ENCODE measurements at regions not wholly inside any gene's neighbourhood (a gene's known extent, or its start where the extent isn't known, plus 50 kb on each side); places are given as distances from the start of the nearest gene placed in this dataset.

GRCh38 chr1:244995602-244996400 is 131.5 kb upstream of the HNRNPU start:
- no peak for DNase-seq (ENCODE audit: low spot score)
- TF ChIP-seq CTCF (IDR thresholded peaks at IDR 0.05; ENCODE audit: extremely low read depth, insufficient read depth, missing control alignments): no peak
- in situ Hi-C loops (cut with MboI; ENCODE audit: low pct_unique_long_range_greater_than_20kb, low sequenced_read_pairs, unreplicated experiment): no loop called here

DNA sequence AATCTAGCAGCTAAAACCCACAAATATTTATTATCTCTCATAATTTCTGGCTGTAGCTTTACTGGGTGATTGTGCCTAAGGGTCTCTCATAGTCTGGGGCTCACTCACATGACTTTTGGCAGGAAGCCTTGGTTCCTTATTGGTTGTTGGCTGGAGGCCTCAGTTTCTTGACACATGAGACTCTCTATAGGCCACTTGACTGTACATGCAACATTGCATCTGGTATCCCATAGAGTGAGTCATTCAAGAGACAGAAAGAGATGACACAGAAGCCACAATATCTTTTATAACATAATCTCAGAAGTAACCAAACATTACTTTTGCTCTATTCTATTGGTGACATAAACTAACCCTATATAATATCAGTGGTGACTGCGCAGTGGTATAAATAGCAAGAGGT is 128.5 kb upstream of the HNRNPU start:
- in situ Hi-C loops (cut with MboI; ENCODE audit: low pct_unique_long_range_greater_than_20kb, low sequenced_read_pairs, unreplicated experiment): no loop called here
- TF ChIP-seq CTCF (IDR thresholded peaks at IDR 0.05; ENCODE audit: extremely low read depth, insufficient read depth, missing control alignments): no peak
- DNase-seq (ENCODE audit: low spot score): no peak

- in situ Hi-C loops (cut with MboI; ENCODE audit: low pct_unique_long_range_greater_than_20kb, low sequenced_read_pairs, unreplicated experiment): no loop called here
- TF ChIP-seq CTCF (IDR thresholded peaks at IDR 0.05; ENCODE audit: extremely low read depth, insufficient read depth, missing control alignments): no peak
- no peak for DNase-seq (ENCODE audit: low spot score)
Measured at GRCh38 chr1:244989813-244990212, 125.5 kb upstream of the HNRNPU start.

DNA sequence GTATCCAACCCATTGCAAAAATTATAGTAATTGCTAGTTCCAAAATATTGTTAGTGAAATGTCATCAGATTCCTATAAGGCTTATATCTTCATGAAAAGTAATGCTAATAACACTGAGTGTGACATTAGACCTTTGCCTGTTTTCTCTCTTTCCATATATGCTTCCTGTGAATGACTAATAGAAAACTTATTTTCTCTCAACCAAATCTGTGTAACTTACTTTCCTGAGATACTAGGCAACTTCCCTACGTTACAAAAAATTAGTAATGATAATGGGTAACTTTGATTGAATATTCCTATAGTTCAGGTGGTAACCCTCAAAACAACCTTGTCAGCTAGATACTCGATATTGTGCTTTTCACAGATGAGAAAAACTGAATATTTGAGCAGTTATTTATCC is 124.2 kb upstream of the HNRNPU start:
- DNase-seq (ENCODE audit: low spot score): no peak
- in situ Hi-C loops (cut with MboI; ENCODE audit: low pct_unique_long_range_greater_than_20kb, low sequenced_read_pairs, unreplicated experiment): no loop called here
- TF ChIP-seq CTCF (IDR thresholded peaks at IDR 0.05; ENCODE audit: extremely low read depth, insufficient read depth, missing control alignments): no peak

DNA sequence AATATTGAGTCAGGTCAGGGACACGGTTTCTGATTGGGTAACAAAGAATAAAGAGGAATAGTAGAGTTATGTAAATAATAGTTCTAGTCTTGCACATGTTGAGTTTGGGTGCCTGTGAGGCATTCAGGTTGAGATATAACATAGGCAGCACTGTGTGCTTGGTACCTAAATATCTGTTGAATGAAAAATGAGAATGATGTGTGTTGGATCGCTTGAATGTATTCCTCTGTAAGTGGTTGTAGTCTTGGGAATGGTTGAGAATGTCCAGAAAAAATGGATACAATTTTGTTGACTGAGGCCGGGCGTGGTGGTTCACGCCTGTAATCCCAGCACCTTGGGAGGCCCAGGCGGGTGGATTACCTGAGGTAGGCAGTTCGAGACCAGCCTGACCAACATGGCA is 116.3 kb upstream of the HNRNPU start:
- DNase-seq (ENCODE audit: low spot score): no peak
- in situ Hi-C loops (cut with MboI; ENCODE audit: low pct_unique_long_range_greater_than_20kb, low sequenced_read_pairs, unreplicated experiment): no loop called here
- no peak for TF ChIP-seq CTCF (IDR thresholded peaks at IDR 0.05; ENCODE audit: extremely low read depth, insufficient read depth, missing control alignments)

GRCh38 chr1:244974550-244974949 is 110.2 kb upstream of the HNRNPU start:
- TF ChIP-seq CTCF (IDR thresholded peaks at IDR 0.05; ENCODE audit: extremely low read depth, insufficient read depth, missing control alignments): no peak
- in situ Hi-C loops (cut with MboI; ENCODE audit: low pct_unique_long_range_greater_than_20kb, low sequenced_read_pairs, unreplicated experiment): no loop called here
- DNase-seq (ENCODE audit: low spot score): no peak

All from GM13977 (cell line).